CD4-positive, alpha-beta T cell treated with Interleukin-12 subunit alpha and Interleukin-12 subunit beta, for 1 hour (primary cell): ENCODE measurements at regions not wholly inside any gene's neighbourhood (a gene's known extent, or its start where the extent isn't known, plus 50 kb on each side); places are given as distances from the start of the nearest gene placed in this dataset.

Experiments used
- DNase-seq: peaks from one replicate; pipeline ENCODE4 v3.0.0-alpha.2; 2020

GRCh38 chr11:105553025-105553424 lies 56.8 kb upstream of the GRIA4 start:
- no peak for DNase-seq

DNA sequence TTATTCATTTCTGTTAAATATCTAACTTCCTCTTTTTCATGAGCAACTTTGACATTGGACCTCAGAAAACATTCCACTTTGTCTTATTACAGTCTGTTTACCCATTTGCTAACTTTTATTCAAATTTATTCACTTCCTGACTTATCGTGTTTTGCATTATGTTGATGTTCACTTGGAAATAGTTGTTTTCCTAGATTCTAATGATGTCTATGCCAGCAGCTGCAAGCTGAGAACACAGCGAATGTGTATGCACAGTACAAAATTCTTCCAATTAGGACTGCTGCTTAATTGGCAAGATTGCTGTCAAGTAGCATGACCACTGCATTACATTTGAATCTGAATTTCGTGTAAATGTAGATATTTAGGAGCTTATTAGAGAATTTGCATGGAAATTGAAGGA lies 61.5 kb upstream of the GRIA4 start:
- DNase-seq, result no peak

DNA sequence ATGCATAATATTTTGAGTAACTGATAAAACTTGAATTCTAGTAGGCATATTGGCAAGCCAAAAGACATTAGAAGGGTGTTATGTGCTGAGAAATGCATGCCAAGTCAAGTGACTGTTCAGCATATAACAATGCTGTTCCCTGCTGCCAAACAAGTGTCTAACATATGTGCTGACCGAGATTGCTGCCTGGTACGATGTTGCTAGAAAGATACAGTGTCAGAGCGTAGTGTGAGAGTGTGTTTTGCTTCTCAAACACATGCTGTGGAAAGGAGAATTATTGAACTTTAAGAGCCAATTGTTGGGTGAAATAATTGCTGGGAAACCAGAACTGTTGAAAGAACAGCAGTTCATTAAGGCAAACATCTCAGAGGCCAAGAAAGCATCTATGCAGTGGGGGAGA lies 71.3 kb upstream of the GRIA4 start:
- no peak for DNase-seq

DNA sequence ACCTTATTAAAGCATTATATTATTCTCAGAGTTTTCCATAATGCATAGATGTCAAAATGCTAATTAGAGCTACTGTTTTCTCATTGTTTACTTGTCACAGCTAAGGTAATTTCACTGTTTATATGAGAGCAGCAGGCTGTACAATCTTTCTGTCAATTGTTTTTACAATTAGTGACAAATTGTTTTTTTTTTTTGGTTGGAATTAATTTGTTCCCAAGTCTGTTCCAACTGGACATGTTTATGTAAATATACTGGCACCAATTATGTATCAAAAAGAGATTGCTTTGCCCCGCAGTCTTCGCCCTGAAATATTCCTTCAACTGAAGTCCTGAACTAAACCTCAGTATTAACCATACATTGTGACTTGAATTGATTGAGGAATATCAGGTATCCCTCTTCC lies 72.3 kb upstream of the GRIA4 start:
- no peak for DNase-seq

- no peak for DNase-seq
Observed at GRCh38 chr11:105524286-105524685, 85.6 kb upstream of the GRIA4 start.

DNA sequence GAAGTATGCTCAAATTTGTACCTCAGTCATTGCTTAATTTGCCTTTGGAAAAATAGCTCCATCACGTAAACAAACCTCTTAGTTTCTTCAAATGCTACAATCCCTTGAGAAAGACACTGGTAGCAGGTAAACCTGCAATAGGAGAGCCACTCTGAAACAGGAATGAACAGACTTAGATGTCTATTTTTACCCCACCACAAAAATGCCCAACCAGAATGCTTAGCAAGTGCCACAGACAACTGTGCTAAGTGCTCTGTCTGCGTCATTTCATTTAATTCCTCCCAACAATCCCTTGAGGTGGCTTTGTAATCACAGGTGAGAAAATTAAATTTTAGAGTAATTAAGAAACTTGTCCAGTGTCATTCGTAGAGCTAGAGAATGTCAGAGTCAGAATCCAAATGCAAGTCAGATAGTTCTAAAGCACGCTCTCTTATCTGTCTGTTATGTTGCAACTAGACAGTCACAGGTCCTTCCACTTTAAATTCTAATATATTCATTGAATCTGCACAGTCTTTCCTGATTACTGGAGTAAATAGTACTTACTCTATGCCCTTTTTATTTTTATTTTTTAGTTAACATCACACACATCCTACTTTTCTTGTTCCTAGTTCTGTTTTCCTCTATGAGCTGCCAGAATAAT lies 89.0 kb upstream of the GRIA4 start:
- no peak for DNase-seq

GRCh38 chr11:105507496-105508254 lies 102.2 kb upstream of the GRIA4 start:
- no peak for DNase-seq

DNA sequence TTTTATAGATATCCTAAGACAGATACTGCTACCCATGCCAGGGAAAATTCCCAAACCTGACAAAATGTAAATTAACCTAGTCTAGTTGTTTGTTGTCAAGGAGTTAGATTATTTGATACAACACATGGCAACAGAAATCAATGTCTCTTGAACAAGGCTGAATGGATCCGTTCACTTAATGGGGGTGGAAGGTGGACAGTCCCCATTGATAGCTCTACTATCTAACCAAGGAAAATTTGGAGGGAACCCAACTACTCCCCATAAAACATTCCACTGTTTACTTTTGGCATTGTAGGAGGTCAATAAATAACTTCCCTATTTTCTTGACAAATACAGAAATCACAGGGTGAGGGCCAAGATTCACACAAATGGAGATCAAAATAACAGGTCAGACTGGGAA lies 117.9 kb upstream of the GRIA4 start:
- no peak for DNase-seq

DNA sequence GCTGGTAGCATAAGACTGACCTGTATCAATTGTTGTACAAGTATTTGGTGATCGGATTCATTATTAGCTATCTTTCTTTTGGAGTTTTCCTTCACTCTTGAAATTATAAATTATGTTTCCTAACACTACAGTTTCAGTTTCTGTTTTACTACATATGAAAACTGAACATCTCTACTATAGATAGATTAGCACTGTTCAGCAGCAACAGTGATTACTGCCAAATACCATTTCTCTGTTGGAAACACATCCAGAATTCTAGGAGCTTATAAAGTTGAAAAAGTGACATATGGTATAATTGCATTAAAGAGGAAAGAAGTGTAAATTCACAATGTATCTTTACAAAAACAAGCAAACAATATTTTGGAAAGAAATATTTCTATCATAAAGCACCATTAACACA lies 118.5 kb upstream of the GRIA4 start:
- no peak for DNase-seq

GRCh38 chr11:105490333-105490732 lies 119.5 kb upstream of the GRIA4 start:
- no peak for DNase-seq

DNA sequence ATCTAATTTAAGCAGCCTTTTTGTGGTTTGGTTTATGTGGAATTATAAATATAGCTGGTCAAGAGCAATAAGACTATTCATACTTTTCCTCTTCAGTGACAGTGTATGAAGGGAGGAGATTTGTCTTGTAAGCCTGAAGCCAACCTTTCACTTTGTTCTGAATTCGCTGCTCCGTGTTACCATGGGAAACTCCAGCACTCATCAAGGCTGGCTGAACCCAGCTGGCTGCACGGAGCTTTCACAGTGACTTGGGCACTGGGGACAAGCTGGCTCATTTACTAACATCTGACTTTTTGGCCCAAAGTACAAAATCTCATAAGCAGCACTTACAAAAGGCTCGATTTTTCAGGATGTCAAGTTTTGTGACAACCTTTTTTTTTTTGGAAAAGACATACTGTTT lies 120.4 kb upstream of the GRIA4 start:
- no peak for DNase-seq

DNA sequence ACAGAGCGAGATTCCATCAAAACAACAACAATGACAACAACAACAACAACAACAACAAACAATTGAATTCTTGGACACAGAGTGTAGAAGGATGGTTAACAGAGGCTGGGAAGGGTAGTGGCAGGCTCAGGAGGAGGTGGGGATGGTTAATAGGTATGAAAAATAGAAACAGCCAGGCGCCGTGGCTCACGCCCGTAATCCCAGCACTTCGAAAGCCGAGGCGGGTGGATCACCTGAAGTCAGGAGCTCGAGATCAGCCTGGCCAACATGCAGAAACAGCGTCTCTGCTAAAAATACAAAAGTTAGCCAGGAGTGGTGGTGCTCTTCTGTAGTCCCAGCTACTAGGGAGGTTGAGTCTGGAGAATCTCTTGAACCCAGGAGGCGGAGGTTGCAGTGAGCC lies 122.9 kb upstream of the GRIA4 start:
- no peak for DNase-seq

GRCh38 chr11:105469931-105470330 lies 139.9 kb upstream of the GRIA4 start:
- no peak for DNase-seq

GRCh38 chr11:105468154-105468553 lies 141.7 kb upstream of the GRIA4 start:
- DNase-seq, result no peak

GRCh38 chr11:105466582-105467228 lies 143.2 kb upstream of the GRIA4 start:
- DNase-seq, result no peak

DNA sequence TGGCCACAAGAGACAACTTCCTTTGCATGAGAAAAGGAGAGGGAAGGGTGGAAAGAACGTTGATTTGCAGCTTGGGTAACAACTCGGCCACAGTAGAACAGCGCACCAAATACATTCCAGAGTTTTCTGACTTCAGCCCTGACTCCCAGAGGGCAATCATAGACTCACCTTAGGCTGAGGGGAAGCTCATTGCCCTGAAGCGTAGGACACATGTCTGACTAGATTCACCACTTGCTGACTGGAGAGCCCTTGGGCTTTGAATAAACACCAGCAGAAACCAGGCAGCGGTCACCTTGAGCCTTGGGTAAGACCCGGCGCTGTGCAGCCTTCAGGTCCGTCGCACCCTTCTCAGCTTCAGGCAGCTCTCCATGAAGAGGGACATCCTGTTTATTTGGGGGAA lies 151.8 kb upstream of the GRIA4 start:
- no peak for DNase-seq

- DNase-seq, result no peak
Observed at GRCh38 chr11:105456950-105457349, 152.9 kb upstream of the GRIA4 start.

GRCh38 chr11:105449100-105449734 lies 160.7 kb upstream of the GRIA4 start:
- no peak for DNase-seq

- no peak for DNase-seq
Observed at GRCh38 chr11:105448703-105449079, 161.2 kb upstream of the GRIA4 start.

DNA sequence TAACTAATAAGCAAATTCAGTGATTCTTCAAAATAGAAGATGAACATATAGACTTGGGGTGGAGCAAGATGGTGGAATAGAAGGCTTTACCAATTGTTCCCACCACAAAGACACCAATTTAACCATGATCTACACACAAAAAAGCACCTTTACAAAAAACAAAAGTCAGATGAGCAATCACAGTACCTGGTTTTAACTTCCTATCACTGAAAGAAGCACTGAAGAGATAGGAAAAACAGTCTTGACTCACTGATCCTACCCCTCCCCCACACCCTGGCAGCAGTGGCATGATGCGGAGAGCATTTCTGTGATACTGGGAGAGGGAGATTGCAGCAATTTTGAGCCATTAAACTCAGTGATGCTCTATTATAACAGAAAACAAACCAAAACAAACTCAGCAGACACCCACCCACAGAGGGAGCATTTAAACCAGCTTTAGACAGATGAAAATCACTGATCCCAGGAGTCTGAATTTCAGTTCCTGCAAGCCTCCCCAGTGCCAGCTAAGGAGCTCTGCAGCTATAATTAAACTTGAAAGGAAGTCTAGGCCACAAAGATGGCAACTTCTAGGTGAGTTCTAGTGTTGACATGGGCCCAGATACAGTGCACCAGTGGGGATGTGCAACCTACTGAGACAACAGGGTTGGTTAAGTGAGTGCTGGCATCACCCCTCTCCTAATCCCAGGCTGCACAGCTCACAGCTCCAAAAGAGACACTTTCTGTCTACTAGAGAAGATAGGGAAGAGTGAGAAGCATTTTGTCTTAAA lies 161.8 kb upstream of the GRIA4 start:
- no peak for DNase-seq

DNA sequence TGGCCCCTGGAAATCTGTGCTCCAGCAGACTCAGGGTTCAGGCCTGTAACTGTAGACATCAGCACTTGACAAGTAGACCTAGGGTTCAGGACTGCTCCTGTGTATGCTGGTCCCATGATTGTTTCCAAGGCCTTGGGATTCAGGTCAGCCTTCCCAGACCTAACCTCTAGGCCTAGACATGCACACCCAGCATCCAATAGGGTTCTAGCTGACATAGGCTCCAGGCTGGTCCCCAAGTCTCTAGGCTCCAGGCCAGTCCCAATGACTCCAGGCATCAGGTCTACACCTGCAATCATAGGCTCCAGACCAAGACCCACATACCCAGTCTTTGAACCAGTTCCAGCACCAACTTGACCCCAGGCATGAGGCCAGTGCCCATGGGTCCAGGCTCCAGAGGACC lies 166.2 kb upstream of the GRIA4 start:
- DNase-seq, result no peak

DNA sequence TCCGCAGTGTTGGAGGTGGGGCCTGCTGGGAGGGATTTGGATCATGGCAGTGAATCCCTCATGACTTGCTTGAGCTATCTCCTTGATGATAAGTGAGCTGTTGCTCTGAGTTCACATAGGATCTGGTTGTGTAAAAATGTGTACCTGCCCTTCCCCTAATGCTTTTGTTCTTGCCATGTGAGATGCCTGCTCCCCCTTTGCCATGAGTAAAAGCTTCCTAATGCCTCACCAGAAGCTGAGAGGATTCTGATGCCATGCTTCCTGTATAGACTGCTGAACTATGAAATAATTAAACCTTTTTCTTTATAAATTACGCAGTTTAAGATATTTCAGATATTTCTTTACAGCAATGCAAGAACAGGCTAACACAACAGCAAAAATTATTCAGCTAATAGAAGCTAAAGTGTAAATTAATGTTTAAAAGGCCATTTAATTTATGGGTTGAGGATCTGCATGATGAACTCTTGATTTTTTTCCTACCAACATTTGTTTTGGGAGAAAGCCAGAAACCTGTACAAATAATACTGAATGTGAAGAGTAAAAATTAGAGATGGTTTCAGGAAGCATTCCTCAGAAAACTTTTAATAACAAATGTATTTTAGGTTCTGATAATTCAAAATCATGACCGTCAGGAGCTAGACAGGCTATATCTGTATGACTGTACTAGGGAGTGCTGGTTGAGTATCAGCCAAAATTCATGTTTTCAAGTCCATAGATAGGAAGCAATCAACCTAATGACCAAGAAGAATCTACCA lies 177.5 kb upstream of the GRIA4 start:
- DNase-seq, result no peak
